ENCODE measurements at regions not wholly inside any gene's neighbourhood (a gene's known extent, or its start where the extent isn't known, plus 50 kb on each side); places are given as distances from the start of the nearest gene placed in this dataset.

DNA sequence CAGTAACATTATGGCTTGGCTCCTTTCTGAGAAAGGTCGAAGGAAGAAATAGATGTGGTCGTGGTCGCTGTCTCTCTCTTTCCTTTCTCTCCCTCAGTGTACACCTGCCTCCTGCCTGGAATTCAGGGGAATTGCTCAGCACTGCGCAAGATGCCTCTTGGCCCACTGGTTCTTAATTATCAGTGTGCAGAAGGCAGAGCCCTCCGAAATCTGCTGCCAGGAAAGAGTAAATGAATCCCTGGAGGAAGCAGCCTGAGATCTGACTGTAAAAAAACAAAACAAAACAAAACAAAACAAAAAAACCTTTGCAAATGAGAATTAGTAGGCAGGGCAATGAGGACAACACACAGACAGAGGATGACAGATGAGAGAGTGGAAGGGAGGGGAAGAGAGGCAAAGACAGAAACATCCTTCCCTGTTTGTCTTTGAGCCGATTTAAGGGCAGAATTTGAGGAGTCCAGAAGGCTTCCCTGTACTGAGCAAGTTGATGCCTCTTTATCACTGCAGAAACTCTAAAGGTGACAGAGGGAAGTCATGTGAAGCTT is 113.8 kb upstream of the PUM3 start:
- TF ChIP-seq CTCF (conservative IDR thresholded peaks at IDR 0.05): no peak
- no peak for TF ChIP-seq EZH2 (IDR thresholded peaks at IDR 0.05; ENCODE audit: low read depth)

Data from PC-9 (cell line).